ENCODE measurements at regions not wholly inside any gene's neighbourhood (a gene's known extent, or its start where the extent isn't known, plus 50 kb on each side); places are given as distances from the start of the nearest gene placed in this dataset.
A peak's percentile ranks its signal among the peaks of the same experiment; 100 is the strongest.

DNA sequence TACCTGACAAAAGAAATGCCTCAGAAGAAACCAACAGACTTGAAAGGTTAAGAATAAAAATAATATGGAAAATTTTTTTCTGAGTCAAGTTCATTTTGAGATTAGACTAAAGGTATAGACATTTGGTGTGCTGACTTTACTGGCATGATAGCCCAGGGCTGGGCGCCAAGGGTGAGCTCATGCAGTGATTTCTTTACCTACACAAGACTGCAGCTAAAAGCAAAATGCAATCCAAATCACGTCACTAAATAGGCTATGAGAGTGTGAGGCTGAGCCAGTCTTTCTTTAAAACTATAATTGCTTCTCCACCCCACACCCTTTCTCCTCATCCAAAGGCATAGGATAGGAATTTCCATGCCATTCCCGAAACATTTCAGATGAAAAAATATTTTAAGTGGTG is 196.5 kb downstream of the FAM76B start:
- ATAC-seq (ENCODE audit: low read depth) (0 out of 2 replicates have a peak, but pooled peaks have one; percentile 16), DNase-seq (peak; percentile 40)
- H2AFZ ChIP-seq (replicated peaks; ENCODE audit: low read length, poor library complexity), result no peak overlapping the region
- peaks cover 3% of the 10 kb centered on the region; the same call in 1 of the 2 replicates for H3K9me1 ChIP-seq (ENCODE audit: insufficient read depth, low read length)
- H2BK120ac ChIP-seq (ENCODE audit: low read depth, low read length), result no peak overlapping the region
- no peak overlapping the region for H3K4me2 ChIP-seq (ENCODE audit: low read depth, low read length)
- no peaks in the 10 kb centered on the region for H4K20me1 ChIP-seq (ENCODE audit: insufficient read depth, low read length)
- no peaks in the 10 kb centered on the region for H3K36me3 ChIP-seq (ENCODE audit: control insufficient read depth, insufficient read depth, low read length)
- H3K23ac ChIP-seq (ENCODE audit: low read depth, low read length), result no peak overlapping the region
- no peak overlapping the region for H2BK15ac ChIP-seq (ENCODE audit: low read depth, low read length)
- H3K14ac ChIP-seq (replicated peaks; ENCODE audit: low read depth, low read length), result no peak overlapping the region
- no peak overlapping the region for H2BK20ac ChIP-seq (ENCODE audit: low read depth, low read length)
- no peak overlapping the region for H2AK9ac ChIP-seq (replicated peaks; ENCODE audit: low read depth, low read length, poor library complexity)
- H3K27ac ChIP-seq (ENCODE audit: insufficient read depth, low read length), result no peak overlapping the region
- H2BK5ac ChIP-seq (ENCODE audit: low read depth, low read length, poor library complexity, severe bottlenecking), result no peak overlapping the region
- no peak overlapping the region for H3K4ac ChIP-seq (ENCODE audit: low read depth, low read length)
- TF ChIP-seq FOS (IDR thresholded peaks at IDR 0.05; ENCODE audit: low read depth, low read length) (no peak), POLR2A (IDR thresholded peaks at IDR 0.05; ENCODE audit: low read depth, low read length) (no peak), SMC3 (IDR thresholded peaks at IDR 0.05; ENCODE audit: low read depth, low read length) (no peak), RCOR1 (IDR thresholded peaks at IDR 0.05; ENCODE audit: insufficient replicate concordance, low read length) (no peak), MAZ (IDR thresholded peaks at IDR 0.05; ENCODE audit: borderline replicate concordance, low read depth, low read length) (no peak)
- TF ChIP-seq, protein P1, sequence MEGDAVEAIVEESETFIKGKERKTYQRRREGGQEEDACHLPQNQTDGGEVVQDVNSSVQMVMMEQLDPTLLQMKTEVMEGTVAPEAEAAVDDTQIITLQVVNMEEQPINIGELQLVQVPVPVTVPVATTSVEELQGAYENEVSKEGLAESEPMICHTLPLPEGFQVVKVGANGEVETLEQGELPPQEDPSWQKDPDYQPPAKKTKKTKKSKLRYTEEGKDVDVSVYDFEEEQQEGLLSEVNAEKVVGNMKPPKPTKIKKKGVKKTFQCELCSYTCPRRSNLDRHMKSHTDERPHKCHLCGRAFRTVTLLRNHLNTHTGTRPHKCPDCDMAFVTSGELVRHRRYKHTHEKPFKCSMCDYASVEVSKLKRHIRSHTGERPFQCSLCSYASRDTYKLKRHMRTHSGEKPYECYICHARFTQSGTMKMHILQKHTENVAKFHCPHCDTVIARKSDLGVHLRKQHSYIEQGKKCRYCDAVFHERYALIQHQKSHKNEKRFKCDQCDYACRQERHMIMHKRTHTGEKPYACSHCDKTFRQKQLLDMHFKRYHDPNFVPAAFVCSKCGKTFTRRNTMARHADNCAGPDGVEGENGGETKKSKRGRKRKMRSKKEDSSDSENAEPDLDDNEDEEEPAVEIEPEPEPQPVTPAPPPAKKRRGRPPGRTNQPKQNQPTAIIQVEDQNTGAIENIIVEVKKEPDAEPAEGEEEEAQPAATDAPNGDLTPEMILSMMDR (conservative IDR thresholded peaks at IDR 0.05; ENCODE audit: low read depth, low read length), result no peak
- TF ChIP-seq, protein P2, sequence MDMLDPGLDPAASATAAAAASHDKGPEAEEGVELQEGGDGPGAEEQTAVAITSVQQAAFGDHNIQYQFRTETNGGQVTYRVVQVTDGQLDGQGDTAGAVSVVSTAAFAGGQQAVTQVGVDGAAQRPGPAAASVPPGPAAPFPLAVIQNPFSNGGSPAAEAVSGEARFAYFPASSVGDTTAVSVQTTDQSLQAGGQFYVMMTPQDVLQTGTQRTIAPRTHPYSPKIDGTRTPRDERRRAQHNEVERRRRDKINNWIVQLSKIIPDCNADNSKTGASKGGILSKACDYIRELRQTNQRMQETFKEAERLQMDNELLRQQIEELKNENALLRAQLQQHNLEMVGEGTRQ (IDR thresholded peaks at IDR 0.05; ENCODE audit: low read depth, low read length), result no peak
- TF ChIP-seq, protein P3, sequence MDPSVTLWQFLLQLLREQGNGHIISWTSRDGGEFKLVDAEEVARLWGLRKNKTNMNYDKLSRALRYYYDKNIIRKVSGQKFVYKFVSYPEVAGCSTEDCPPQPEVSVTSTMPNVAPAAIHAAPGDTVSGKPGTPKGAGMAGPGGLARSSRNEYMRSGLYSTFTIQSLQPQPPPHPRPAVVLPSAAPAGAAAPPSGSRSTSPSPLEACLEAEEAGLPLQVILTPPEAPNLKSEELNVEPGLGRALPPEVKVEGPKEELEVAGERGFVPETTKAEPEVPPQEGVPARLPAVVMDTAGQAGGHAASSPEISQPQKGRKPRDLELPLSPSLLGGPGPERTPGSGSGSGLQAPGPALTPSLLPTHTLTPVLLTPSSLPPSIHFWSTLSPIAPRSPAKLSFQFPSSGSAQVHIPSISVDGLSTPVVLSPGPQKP (IDR thresholded peaks at IDR 0.05; ENCODE audit: borderline replicate concordance, low read depth, low read length), result no peak
- POLR2A ChIA-PET (ENCODE audit: unreplicated experiment), result no interaction called here
- intact Hi-C loops (cut with micrococcal nuclease), result loop anchor here (10.0 kb wide), 1 partner anchor 438 kb away; no protein-coding TSS in a partner anchor
- dilution Hi-C loops (cut with HindIII; ENCODE audit: low sequenced_read_pairs, unreplicated experiment), result no loop called here
- peaks cover 8% of the 10 kb centered on the region; the same call in 1 of the 2 replicates for H3K4me1 ChIP-seq (ENCODE audit: control insufficient read depth, insufficient read depth, low read length)
- no peak overlapping the region for H3K56ac ChIP-seq (ENCODE audit: extremely low read depth, insufficient read depth, low read length)
- H4K8ac ChIP-seq (ENCODE audit: low read depth in 2 of 2, low read length in 2 of 2), result no peak overlapping the region
- in situ Hi-C loops (cut with MboI; ENCODE audit: low sequenced_read_pairs), result no loop called here
- H3K9me3 ChIP-seq (ENCODE audit: control insufficient read depth, insufficient read depth, low read length), result no peaks in the 10 kb centered on the region
- no peaks in the 10 kb centered on the region for H3K27me3 ChIP-seq (ENCODE audit: control insufficient read depth, insufficient read depth, low read length)
- H4K5ac ChIP-seq (ENCODE audit: low read depth, low read length), result no peak overlapping the region
- H3K18ac ChIP-seq (ENCODE audit: low read depth, low read length), result no peak overlapping the region
- BruUV-seq (replicated peaks), result no TSS peak
- H2AK5ac ChIP-seq (ENCODE audit: low read depth, low read length), result no peak overlapping the region
- H4K91ac ChIP-seq (ENCODE audit: insufficient read depth, low read depth, low read length), result no peak overlapping the region
- no peak overlapping the region for H3K4me3 ChIP-seq (ENCODE audit: insufficient read depth, low read depth, low read length)
- no peak overlapping the region for H3K9ac ChIP-seq (ENCODE audit: low read depth, low read length)
- H3K79me1 ChIP-seq (ENCODE audit: low read depth in 1 of 2, low read length in 2 of 2), result no peaks in the 10 kb centered on the region
- no CpG with 5 or more reads among the region's 3 CpGs for WGBS, 2 experiments (ENCODE audit: extremely low coverage in 2 of 2, insufficient read length in 1 of 2)
- CTCF ChIA-PET, result no interaction called here

Data from IMR-90 (cell line).